GM12864 (cell line): ENCODE measurements at regions not wholly inside any gene's neighbourhood (a gene's known extent, or its start where the extent isn't known, plus 50 kb on each side); places are given as distances from the start of the nearest gene placed in this dataset.
"Not testable (repeated sequence)": the region's sequence is repeated elsewhere in the genome, so short reads cannot be mapped to it uniquely, and the experiment has no call there.

Experiments
- DNase-seq: peaks from one replicate; pipeline ENCODE4 v3.0.0-alpha.2; 2011; ENCODE audit warnings: low read depth
- H3K4me3 ChIP-seq: 2 replicates; pipeline ENCODE4 v1.5.1; 2011; ENCODE audit warnings: mild to moderate bottlenecking, low read depth, low read length, control low read depth
- CTCF ChIP-seq: IDR thresholded peaks from 2 replicates; pipeline ENCODE4 v1.5.1; 2011; ENCODE audit warnings: low read depth, mild to moderate bottlenecking, moderate library complexity, low read length, control low read depth, inconsistent platforms; ENCODE audit errors: missing control alignments

GRCh38 chr1:103997631-103998030 lies 247.9 kb downstream of the AMY1C start:
- DNase-seq = no peak
- no peak overlapping the region for H3K4me3 ChIP-seq
- no peak for TF ChIP-seq CTCF

GRCh38 chr1:104018922-104019674 lies 269.4 kb downstream of the AMY1C start:
- no peak for DNase-seq
- no peak for TF ChIP-seq CTCF

GRCh38 chr1:104019675-104020049 lies 270.0 kb downstream of the AMY1C start:
- no peak for DNase-seq
- H3K4me3 ChIP-seq = no peak overlapping the region
- TF ChIP-seq CTCF = no peak

More at GRCh38 chr1:104018922-104019674, 269.4 kb downstream of the AMY1C start:
- H3K4me3 ChIP-seq = no peak overlapping the region

- TF ChIP-seq CTCF = no peak
- no peak for DNase-seq
- H3K4me3 ChIP-seq = no peak overlapping the region
These were observed 278.8 kb downstream of the AMY1C start for GRCh38 chr1:104028416-104029035.

- DNase-seq = no peak
- H3K4me3 ChIP-seq = no peak overlapping the region
- TF ChIP-seq CTCF = no peak
These were observed 279.8 kb downstream of the AMY1C start for GRCh38 chr1:104029456-104029970.

GRCh38 chr1:104056786-104057185 lies 307.1 kb downstream of the AMY1C start:
- TF ChIP-seq CTCF = no peak
- no peak for DNase-seq
- H3K4me3 ChIP-seq = no peak overlapping the region

- DNase-seq, H3K4me3 ChIP-seq: not testable (repeated sequence)
These were observed 307.7 kb downstream of the AMY1C start for GRCh38 chr1:104057219-104057898.

GRCh38 chr1:104061637-104062036 lies 311.9 kb downstream of the AMY1C start:
- not testable (repeated sequence) for H3K4me3 ChIP-seq, DNase-seq
